ENCODE measurements at regions not wholly inside any gene's neighbourhood (a gene's known extent, or its start where the extent isn't known, plus 50 kb on each side); places are given as distances from the start of the nearest gene placed in this dataset.

DNA sequence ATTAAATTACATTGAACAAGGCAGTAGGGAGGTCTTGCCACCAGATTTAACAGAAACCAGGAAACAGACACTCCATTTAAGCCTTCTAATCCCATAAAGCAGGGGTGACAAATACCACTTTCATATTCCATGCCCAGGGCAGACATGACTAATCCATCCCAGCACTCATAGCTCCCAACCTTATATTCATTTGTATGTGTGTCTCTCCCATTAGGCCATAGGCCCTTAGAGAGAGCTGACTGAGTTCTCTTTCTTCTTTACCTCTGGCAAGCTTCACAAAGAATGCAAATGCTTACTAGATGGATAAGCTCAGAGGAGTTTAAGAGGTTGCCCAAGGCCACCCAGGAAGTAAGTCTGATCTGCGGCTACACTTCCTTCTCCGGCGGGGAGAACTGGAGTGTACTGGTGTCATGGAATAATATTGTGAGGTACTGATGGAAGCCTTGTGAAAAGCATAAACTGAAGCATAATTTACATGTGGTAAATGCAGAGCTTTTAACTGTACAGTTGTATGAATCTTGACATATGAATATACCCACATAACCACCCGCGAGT, 239.7 kb upstream of the HABP2 start:
- TF ChIP-seq, protein P1, sequence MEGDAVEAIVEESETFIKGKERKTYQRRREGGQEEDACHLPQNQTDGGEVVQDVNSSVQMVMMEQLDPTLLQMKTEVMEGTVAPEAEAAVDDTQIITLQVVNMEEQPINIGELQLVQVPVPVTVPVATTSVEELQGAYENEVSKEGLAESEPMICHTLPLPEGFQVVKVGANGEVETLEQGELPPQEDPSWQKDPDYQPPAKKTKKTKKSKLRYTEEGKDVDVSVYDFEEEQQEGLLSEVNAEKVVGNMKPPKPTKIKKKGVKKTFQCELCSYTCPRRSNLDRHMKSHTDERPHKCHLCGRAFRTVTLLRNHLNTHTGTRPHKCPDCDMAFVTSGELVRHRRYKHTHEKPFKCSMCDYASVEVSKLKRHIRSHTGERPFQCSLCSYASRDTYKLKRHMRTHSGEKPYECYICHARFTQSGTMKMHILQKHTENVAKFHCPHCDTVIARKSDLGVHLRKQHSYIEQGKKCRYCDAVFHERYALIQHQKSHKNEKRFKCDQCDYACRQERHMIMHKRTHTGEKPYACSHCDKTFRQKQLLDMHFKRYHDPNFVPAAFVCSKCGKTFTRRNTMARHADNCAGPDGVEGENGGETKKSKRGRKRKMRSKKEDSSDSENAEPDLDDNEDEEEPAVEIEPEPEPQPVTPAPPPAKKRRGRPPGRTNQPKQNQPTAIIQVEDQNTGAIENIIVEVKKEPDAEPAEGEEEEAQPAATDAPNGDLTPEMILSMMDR (IDR thresholded peaks at IDR 0.05), result no peak
- Histone ChIP-seq H3K4me3 (ENCODE audit: low read length) (no peak overlapping the region), H3K4me1 (ENCODE audit: insufficient read depth, low read length) (no peaks in the 10 kb centered on the region), H3K27ac (ENCODE audit: low read depth in 1 of 2, low read length in 2 of 2) (no peak overlapping the region), H3K9me3 (ENCODE audit: control insufficient read depth in 1 of 2, insufficient read depth in 1 of 2, low read length in 2 of 2) (peaks cover 0 to 6% of the 10 kb centered on the region in 2 experiments), H3K27me3 (ENCODE audit: control insufficient read depth in 1 of 2, insufficient read depth in 2 of 2, low read length in 2 of 2) (no peaks in the 10 kb centered on the region), H3K36me3 (ENCODE audit: insufficient read depth, low read length) (no peaks in the 10 kb centered on the region)
- no peaks in the 10 kb centered on the region for H3K27me3 Mint-ChIP-seq
- ChIA-PET POLR2A (no interaction called here), CTCF (no interaction called here)
- H3K4me1 Mint-ChIP-seq (ENCODE audit: low read depth), result no peaks in the 10 kb centered on the region
- no peak for DNase-seq
- H3K4me3 Mint-ChIP-seq, result no peak overlapping the region
- intact Hi-C loops (cut with DNase I, micrococcal nuclease), result no loop called here
- ATAC-seq (ENCODE audit: poor library complexity), result no peak
- peaks cover 2% of the 10 kb centered on the region for H3K9me3 Mint-ChIP-seq
- no peaks in the 10 kb centered on the region for H3K36me3 Mint-ChIP-seq (ENCODE audit: low read depth)
- H3K27ac Mint-ChIP-seq, result no peak overlapping the region

DNA sequence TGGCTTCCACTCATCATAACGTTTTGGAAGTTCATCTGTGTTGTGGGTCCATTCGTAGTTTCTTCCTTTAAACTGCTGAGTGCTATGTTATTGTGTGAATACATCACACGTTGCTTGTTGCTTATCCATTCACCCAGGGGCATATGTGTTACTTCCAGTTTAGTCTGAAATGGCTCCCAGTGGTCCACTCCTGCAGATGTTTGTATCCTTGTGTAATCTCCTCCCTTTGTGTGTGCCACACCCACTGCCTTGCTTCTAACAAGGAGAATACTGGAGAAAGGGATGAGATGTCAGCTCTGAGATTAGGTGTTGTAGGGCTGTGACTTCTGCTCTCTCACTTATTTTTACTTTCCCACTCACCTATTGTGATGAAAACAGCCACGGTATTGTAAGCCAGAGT, 239.1 kb upstream of the HABP2 start:
- TF ChIP-seq, protein P1 (IDR thresholded peaks at IDR 0.05), result no peak
- ChIA-PET POLR2A (no interaction called here), CTCF (no interaction called here)
- no peak overlapping the region for H3K27ac Mint-ChIP-seq
- Histone ChIP-seq H3K27ac (ENCODE audit: low read depth in 1 of 2, low read length in 2 of 2) (no peak overlapping the region), H3K27me3 (ENCODE audit: control insufficient read depth in 1 of 2, insufficient read depth in 2 of 2, low read length in 2 of 2) (no peaks in the 10 kb centered on the region), H3K9me3 (ENCODE audit: control insufficient read depth in 1 of 2, insufficient read depth in 1 of 2, low read length in 2 of 2) (peaks cover 0 to 6% of the 10 kb centered on the region in 2 experiments), H3K4me3 (ENCODE audit: low read length) (no peak overlapping the region), H3K4me1 (ENCODE audit: insufficient read depth, low read length) (no peaks in the 10 kb centered on the region), H3K36me3 (ENCODE audit: insufficient read depth, low read length) (no peaks in the 10 kb centered on the region)
- no peaks in the 10 kb centered on the region for H3K4me1 Mint-ChIP-seq (ENCODE audit: low read depth)
- DNase-seq, result no peak
- no peaks in the 10 kb centered on the region for H3K27me3 Mint-ChIP-seq
- no peak overlapping the region for H3K4me3 Mint-ChIP-seq
- H3K36me3 Mint-ChIP-seq (ENCODE audit: low read depth), result no peaks in the 10 kb centered on the region
- peaks cover 2% of the 10 kb centered on the region for H3K9me3 Mint-ChIP-seq
- intact Hi-C loops (cut with DNase I, micrococcal nuclease), result no loop called here
- no peak for ATAC-seq (ENCODE audit: poor library complexity)

DNA sequence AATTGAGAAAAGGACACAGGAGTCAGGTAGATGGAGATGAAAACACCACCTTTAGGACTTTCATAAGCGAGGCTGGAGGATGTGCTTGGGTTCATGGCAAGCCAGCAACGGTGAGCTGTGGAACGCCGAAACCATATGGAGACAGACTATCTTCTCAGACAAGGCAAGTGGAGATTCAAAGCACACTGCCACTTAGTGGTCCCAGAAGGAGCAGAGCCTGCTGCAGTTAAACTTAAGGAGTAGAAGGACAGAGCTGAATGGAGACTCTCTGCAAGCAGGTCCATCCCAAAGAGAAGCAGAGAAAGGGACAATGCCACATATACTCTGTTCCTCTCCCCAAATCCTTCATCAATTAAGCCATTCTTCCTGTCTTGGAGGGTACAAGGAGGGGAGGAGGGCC, 236.3 kb upstream of the HABP2 start:
- CTCF ChIA-PET, result no interaction called here
- no peaks in the 10 kb centered on the region for H3K27me3 ChIP-seq (ENCODE audit: control insufficient read depth in 1 of 2, insufficient read depth in 2 of 2, low read length in 2 of 2)
- Mint-ChIP-seq H3K27me3 (no peaks in the 10 kb centered on the region), H3K4me3 (no peak overlapping the region), H3K9me3 (peaks cover 2% of the 10 kb centered on the region), H3K27ac (no peak overlapping the region), H3K36me3 (ENCODE audit: low read depth) (no peaks in the 10 kb centered on the region), H3K4me1 (ENCODE audit: low read depth) (no peaks in the 10 kb centered on the region)
- intact Hi-C loops (cut with DNase I, micrococcal nuclease), result no loop called here
- H3K36me3 ChIP-seq (ENCODE audit: insufficient read depth, low read length), result no peaks in the 10 kb centered on the region
- H3K4me3 ChIP-seq (ENCODE audit: low read length), result no peak overlapping the region
- POLR2A ChIA-PET, result no interaction called here
- H3K27ac ChIP-seq (ENCODE audit: low read depth in 1 of 2, low read length in 2 of 2), result no peak overlapping the region
- H3K9me3 ChIP-seq (ENCODE audit: control insufficient read depth in 1 of 2, insufficient read depth in 1 of 2, low read length in 2 of 2), result peaks cover 0 to 6% of the 10 kb centered on the region in 2 experiments
- H3K4me1 ChIP-seq (ENCODE audit: insufficient read depth, low read length), result no peaks in the 10 kb centered on the region
- ATAC-seq (ENCODE audit: poor library complexity), result no peak
- DNase-seq, result no peak
- TF ChIP-seq, protein P1 (IDR thresholded peaks at IDR 0.05), result no peak

Data from CD4-positive, alpha-beta T cell (primary cell).